ENCODE measurements at regions not wholly inside any gene's neighbourhood (a gene's known extent, or its start where the extent isn't known, plus 50 kb on each side); places are given as distances from the start of the nearest gene placed in this dataset.

- H3K36me3 Mint-ChIP-seq (ENCODE audit: low read depth, unreplicated experiment) = peaks cover 4% of the 10 kb centered on the region
- Histone ChIP-seq H3K4me3 (ENCODE audit: insufficient read depth, low read depth, low read length) (no peak overlapping the region), H2AFZ (ENCODE audit: low read depth, low read length) (no peak overlapping the region), H3K79me2 (ENCODE audit: insufficient read depth, low read length) (no peaks in the 10 kb centered on the region), H3K9me3 (ENCODE audit: insufficient read depth, low read depth, low read length) (peaks cover 3% of the 10 kb centered on the region), H4K20me1 (ENCODE audit: insufficient read depth, low read length) (no peaks in the 10 kb centered on the region), H3K27me3 (ENCODE audit: insufficient read depth, low read length) (no peaks in the 10 kb centered on the region), H3K4me1 (ENCODE audit: insufficient read depth, low read length) (no peaks in the 10 kb centered on the region), H3K9ac (ENCODE audit: low read length) (no peak overlapping the region), H3K36me3 (ENCODE audit: insufficient read depth, low read length) (no peaks in the 10 kb centered on the region), H3K4me2 (ENCODE audit: low read length) (no peak overlapping the region), H3K27ac (ENCODE audit: low read depth, low read length) (no peak overlapping the region)
- no peaks in the 10 kb centered on the region for H3K4me1 Mint-ChIP-seq (ENCODE audit: low read depth, unreplicated experiment)
- H3K9me3 Mint-ChIP-seq (ENCODE audit: unreplicated experiment) = peaks cover 13% of the 10 kb centered on the region
- FAIRE-seq = no peak
- no peak overlapping the region for H3K4me3 Mint-ChIP-seq (ENCODE audit: unreplicated experiment)
- no peak for DNase-seq (ENCODE audit: low read depth)
- TF ChIP-seq CTCF (IDR thresholded peaks at IDR 0.05; ENCODE audit: insufficient read depth, low read depth, low read length) (peak; percentile 35), EZH2 (IDR thresholded peaks at IDR 0.05; ENCODE audit: insufficient read depth, low read length) (no peak)
- H3K27me3 Mint-ChIP-seq (ENCODE audit: low read depth, unreplicated experiment) = no peaks in the 10 kb centered on the region
- H3K27ac Mint-ChIP-seq (ENCODE audit: unreplicated experiment) = no peak overlapping the region
Observed at GRCh38 chr13:47794963-47795362, 206.1 kb downstream of the SUCLA2 start.

DNA sequence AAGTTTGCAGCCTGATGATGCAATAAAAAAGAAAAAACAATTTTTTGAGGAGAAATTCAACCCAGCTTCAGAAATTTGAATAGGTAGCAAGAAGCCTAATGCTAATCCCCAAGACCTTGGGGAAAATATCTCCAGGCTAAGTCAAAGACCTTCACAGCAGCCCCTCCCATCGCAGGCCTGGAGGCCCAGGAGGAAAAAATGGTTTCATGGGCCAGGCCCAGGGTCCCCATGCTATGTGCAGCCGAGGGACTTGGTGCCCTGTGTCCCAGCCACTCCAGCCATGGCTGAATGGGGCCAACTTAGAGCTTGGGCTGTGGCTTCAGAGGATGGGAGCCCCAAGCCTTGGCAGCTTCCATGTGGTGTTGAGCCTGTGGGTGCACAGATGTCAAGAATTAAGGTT lies 210.3 kb downstream of the SUCLA2 start:
- Mint-ChIP-seq H3K36me3 (ENCODE audit: low read depth, unreplicated experiment) (peaks cover 4% of the 10 kb centered on the region), H3K4me1 (ENCODE audit: low read depth, unreplicated experiment) (no peaks in the 10 kb centered on the region), H3K4me3 (ENCODE audit: unreplicated experiment) (no peak overlapping the region), H3K9me3 (ENCODE audit: unreplicated experiment) (peaks cover 17% of the 10 kb centered on the region), H3K27ac (ENCODE audit: unreplicated experiment) (no peak overlapping the region), H3K27me3 (ENCODE audit: low read depth, unreplicated experiment) (no peaks in the 10 kb centered on the region)
- DNase-seq (ENCODE audit: low read depth) (no peak), FAIRE-seq (no peak)
- H3K27me3 ChIP-seq (ENCODE audit: insufficient read depth, low read length) = no peaks in the 10 kb centered on the region
- no peaks in the 10 kb centered on the region for H3K4me1 ChIP-seq (ENCODE audit: insufficient read depth, low read length)
- TF ChIP-seq EZH2 (IDR thresholded peaks at IDR 0.05; ENCODE audit: insufficient read depth, low read length) (no peak), CTCF (IDR thresholded peaks at IDR 0.05; ENCODE audit: insufficient read depth, low read depth, low read length) (no peak)
- no peak overlapping the region for H3K9ac ChIP-seq (ENCODE audit: low read length)
- no peaks in the 10 kb centered on the region for H3K36me3 ChIP-seq (ENCODE audit: insufficient read depth, low read length)
- no peaks in the 10 kb centered on the region for H4K20me1 ChIP-seq (ENCODE audit: insufficient read depth, low read length)
- H3K4me3 ChIP-seq (ENCODE audit: insufficient read depth, low read depth, low read length) = no peak overlapping the region
- no peak overlapping the region for H2AFZ ChIP-seq (ENCODE audit: low read depth, low read length)
- H3K4me2 ChIP-seq (ENCODE audit: low read length) = no peak overlapping the region
- H3K27ac ChIP-seq (ENCODE audit: low read depth, low read length) = no peak overlapping the region
- H3K79me2 ChIP-seq (ENCODE audit: insufficient read depth, low read length) = no peaks in the 10 kb centered on the region
- peaks cover 3% of the 10 kb centered on the region for H3K9me3 ChIP-seq (ENCODE audit: insufficient read depth, low read depth, low read length)

- H3K4me3 Mint-ChIP-seq (ENCODE audit: unreplicated experiment) = no peak overlapping the region
- H3K4me1 Mint-ChIP-seq (ENCODE audit: low read depth, unreplicated experiment) = no peaks in the 10 kb centered on the region
- no peak overlapping the region for H3K4me2 ChIP-seq (ENCODE audit: low read length)
- H3K9ac ChIP-seq (ENCODE audit: low read length) = no peak overlapping the region
- H3K4me3 ChIP-seq (ENCODE audit: insufficient read depth, low read depth, low read length) = no peak overlapping the region
- no peaks in the 10 kb centered on the region for H3K27me3 ChIP-seq (ENCODE audit: insufficient read depth, low read length)
- no peak overlapping the region for H3K27ac ChIP-seq (ENCODE audit: low read depth, low read length)
- H3K79me2 ChIP-seq (ENCODE audit: insufficient read depth, low read length) = no peaks in the 10 kb centered on the region
- TF ChIP-seq CTCF (IDR thresholded peaks at IDR 0.05; ENCODE audit: insufficient read depth, low read depth, low read length) (no peak), EZH2 (IDR thresholded peaks at IDR 0.05; ENCODE audit: insufficient read depth, low read length) (no peak)
- H3K9me3 Mint-ChIP-seq (ENCODE audit: unreplicated experiment) = peaks cover 17% of the 10 kb centered on the region
- H3K36me3 Mint-ChIP-seq (ENCODE audit: low read depth, unreplicated experiment) = peaks cover 4% of the 10 kb centered on the region
- no peak for FAIRE-seq
- no peak for DNase-seq (ENCODE audit: low read depth)
- H3K9me3 ChIP-seq (ENCODE audit: insufficient read depth, low read depth, low read length) = peaks cover 3% of the 10 kb centered on the region
- H3K4me1 ChIP-seq (ENCODE audit: insufficient read depth, low read length) = no peaks in the 10 kb centered on the region
- H2AFZ ChIP-seq (ENCODE audit: low read depth, low read length) = no peak overlapping the region
- H3K36me3 ChIP-seq (ENCODE audit: insufficient read depth, low read length) = no peaks in the 10 kb centered on the region
- no peak overlapping the region for H3K27ac Mint-ChIP-seq (ENCODE audit: unreplicated experiment)
- H4K20me1 ChIP-seq (ENCODE audit: insufficient read depth, low read length) = no peaks in the 10 kb centered on the region
- no peaks in the 10 kb centered on the region for H3K27me3 Mint-ChIP-seq (ENCODE audit: low read depth, unreplicated experiment)
Observed at GRCh38 chr13:47788844-47789243, 212.2 kb downstream of the SUCLA2 start.

Measured in astrocyte (in vitro differentiated cells and primary cell).